ENCODE measurements at regions not wholly inside any gene's neighbourhood (a gene's known extent, or its start where the extent isn't known, plus 50 kb on each side); places are given as distances from the start of the nearest gene placed in this dataset.

- Histone ChIP-seq H3K9me3 (ENCODE audit: control insufficient read depth, insufficient read depth, low read length) (no peaks in the 10 kb centered on the region), H3K23ac (ENCODE audit: low read depth, low read length) (no peak overlapping the region), H3K4me3 (ENCODE audit: insufficient read depth, low read depth, low read length) (no peak overlapping the region), H3K36me3 (ENCODE audit: control insufficient read depth, insufficient read depth, low read length) (no peaks in the 10 kb centered on the region), H3K27me3 (ENCODE audit: control insufficient read depth, insufficient read depth, low read length) (no peaks in the 10 kb centered on the region), H3K56ac (ENCODE audit: extremely low read depth, insufficient read depth, low read length) (no peak overlapping the region), H3K9me1 (ENCODE audit: insufficient read depth, low read length) (no peaks in the 10 kb centered on the region), H3K14ac (replicated peaks; ENCODE audit: low read depth, low read length) (no peak overlapping the region), H2BK15ac (ENCODE audit: low read depth, low read length) (no peak overlapping the region), H4K5ac (ENCODE audit: low read depth, low read length) (no peak overlapping the region), H2BK20ac (ENCODE audit: low read depth, low read length) (no peak overlapping the region), H2BK5ac (ENCODE audit: low read depth, low read length, poor library complexity, severe bottlenecking) (no peak overlapping the region), H3K79me1 (ENCODE audit: low read depth in 1 of 2, low read length in 2 of 2) (no peaks in the 10 kb centered on the region), H4K91ac (ENCODE audit: insufficient read depth, low read depth, low read length) (no peak overlapping the region), H2AK5ac (ENCODE audit: low read depth, low read length) (no peak overlapping the region), H3K9ac (ENCODE audit: low read depth, low read length) (no peak overlapping the region), H2AK9ac (replicated peaks; ENCODE audit: low read depth, low read length, poor library complexity) (no peak overlapping the region), H2BK120ac (ENCODE audit: low read depth, low read length) (no peak overlapping the region), H3K4me2 (ENCODE audit: low read depth, low read length) (no peak overlapping the region), H3K4ac (ENCODE audit: low read depth, low read length) (no peak overlapping the region), H4K8ac (ENCODE audit: low read depth in 2 of 2, low read length in 2 of 2) (no peak overlapping the region), H3K27ac (ENCODE audit: insufficient read depth, low read length) (no peak overlapping the region), H4K20me1 (ENCODE audit: insufficient read depth, low read length) (no peaks in the 10 kb centered on the region), H2AFZ (replicated peaks; ENCODE audit: low read length, poor library complexity) (no peak overlapping the region), H3K4me1 (ENCODE audit: control insufficient read depth, insufficient read depth, low read length) (no peaks in the 10 kb centered on the region), H3K18ac (ENCODE audit: low read depth, low read length) (no peak overlapping the region)
- DNase-seq, result no peak
- dilution Hi-C loops (cut with HindIII; ENCODE audit: low sequenced_read_pairs, unreplicated experiment) (no loop called here), in situ Hi-C loops (cut with MboI; ENCODE audit: low sequenced_read_pairs) (no loop called here), intact Hi-C loops (cut with micrococcal nuclease) (no loop called here)
- ChIA-PET POLR2A (ENCODE audit: unreplicated experiment) (no interaction called here), CTCF (no interaction called here)
- WGBS, 2 experiments (ENCODE audit: extremely low coverage in 2 of 2, insufficient read length in 1 of 2), result no CpG with 5 or more reads among the region's 2 CpGs
- TF ChIP-seq MXI1 (IDR thresholded peaks at IDR 0.05; ENCODE audit: borderline replicate concordance, low read depth, low read length) (no peak), FOS (IDR thresholded peaks at IDR 0.05; ENCODE audit: low read depth, low read length) (no peak), MAFK (IDR thresholded peaks at IDR 0.05; ENCODE audit: low read depth, low read length) (no peak), NFE2L2 (IDR thresholded peaks at IDR 0.05; ENCODE audit: low read depth, low read length) (no peak), USF2 (IDR thresholded peaks at IDR 0.05; ENCODE audit: low read depth, low read length) (no peak), CEBPB (IDR thresholded peaks at IDR 0.05; ENCODE audit: low read depth, low read length) (no peak), ELK1 (IDR thresholded peaks at IDR 0.05; ENCODE audit: borderline replicate concordance, low read depth, low read length) (no peak)
- no TSS peak for BruUV-seq (replicated peaks)
- ATAC-seq (ENCODE audit: low read depth), result no peak
Measured at GRCh38 chr2:180360283-180360618, 353.2 kb upstream of the CWC22 start.
